ENCODE measurements at regions not wholly inside any gene's neighbourhood (a gene's known extent, or its start where the extent isn't known, plus 50 kb on each side); places are given as distances from the start of the nearest gene placed in this dataset.
"Not testable (repeated sequence)": the region's sequence is repeated elsewhere in the genome, so short reads cannot be mapped to it uniquely, and the experiment has no call there.

GRCh38 chr3:3303636-3304035 is 124.1 kb upstream of the CRBN start:
- no peak for DNase-seq
- intact Hi-C loops (cut with DNase I): no loop called here
- ATAC-seq: no peak

DNA sequence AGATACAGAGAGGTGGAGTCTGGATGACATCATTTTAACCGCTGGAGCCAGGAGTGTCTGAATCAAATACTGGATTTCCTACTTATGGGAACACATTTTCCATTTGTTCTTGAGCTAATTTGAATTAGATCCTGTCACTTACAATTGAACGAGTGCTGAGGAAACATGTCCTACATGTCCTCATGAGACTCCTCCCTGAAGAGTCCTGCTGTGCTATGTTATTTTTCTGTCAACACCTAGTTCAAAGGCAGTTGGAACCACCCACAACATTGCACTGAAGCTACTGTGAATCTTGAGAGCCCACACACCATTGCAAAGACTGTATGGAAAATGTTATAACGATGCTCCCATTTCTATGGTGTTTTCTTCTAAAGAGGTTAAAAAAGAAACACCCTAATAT is 123.5 kb upstream of the CRBN start:
- intact Hi-C loops (cut with DNase I): no loop called here
- DNase-seq (no peak), ATAC-seq (no peak)

DNA sequence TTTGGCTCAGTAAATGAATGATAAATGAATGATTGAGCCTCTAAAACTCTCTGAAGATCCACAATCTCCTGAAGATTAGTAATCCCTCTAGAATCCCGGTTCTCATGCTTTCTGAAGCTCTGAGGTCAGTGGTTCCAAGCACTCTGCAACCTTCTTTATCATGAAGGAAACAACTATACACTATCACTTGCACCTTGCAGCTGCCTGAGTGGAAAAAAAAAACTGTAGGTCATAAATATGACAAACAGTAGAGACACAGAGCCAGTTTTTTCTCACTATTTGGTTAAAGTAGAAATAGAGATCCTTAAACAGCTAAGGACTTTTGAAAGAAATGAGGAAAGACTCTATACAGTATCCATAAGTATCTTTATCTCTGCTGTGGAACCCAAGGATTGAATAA is 122.0 kb upstream of the CRBN start:
- ATAC-seq (no peak), DNase-seq (no peak)
- intact Hi-C loops (cut with DNase I): no loop called here

- DNase-seq (no peak), ATAC-seq (no peak)
- intact Hi-C loops (cut with DNase I): no loop called here
Measured at GRCh38 chr3:3296979-3297381, 117.5 kb upstream of the CRBN start.

DNA sequence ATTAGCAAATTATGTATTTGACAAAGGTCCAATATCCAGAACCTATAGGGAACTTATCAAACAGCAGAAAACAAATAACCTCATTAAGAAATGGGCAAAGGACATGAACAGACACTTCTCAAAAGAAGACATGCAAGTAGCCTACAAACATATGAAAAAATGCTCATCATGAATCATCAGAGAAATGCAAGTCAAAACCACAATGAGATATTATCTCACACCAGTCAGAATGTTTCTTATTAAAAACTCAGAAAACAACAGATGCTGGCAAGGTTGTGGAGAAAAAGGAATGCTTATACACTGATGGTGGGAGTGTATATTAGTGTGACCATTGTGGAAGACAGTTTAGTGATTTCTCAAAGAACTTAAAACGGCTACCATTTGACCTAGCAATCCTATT is 116.1 kb upstream of the CRBN start:
- intact Hi-C loops (cut with DNase I): no loop called here
- DNase-seq (no peak), ATAC-seq (no peak)

DNA sequence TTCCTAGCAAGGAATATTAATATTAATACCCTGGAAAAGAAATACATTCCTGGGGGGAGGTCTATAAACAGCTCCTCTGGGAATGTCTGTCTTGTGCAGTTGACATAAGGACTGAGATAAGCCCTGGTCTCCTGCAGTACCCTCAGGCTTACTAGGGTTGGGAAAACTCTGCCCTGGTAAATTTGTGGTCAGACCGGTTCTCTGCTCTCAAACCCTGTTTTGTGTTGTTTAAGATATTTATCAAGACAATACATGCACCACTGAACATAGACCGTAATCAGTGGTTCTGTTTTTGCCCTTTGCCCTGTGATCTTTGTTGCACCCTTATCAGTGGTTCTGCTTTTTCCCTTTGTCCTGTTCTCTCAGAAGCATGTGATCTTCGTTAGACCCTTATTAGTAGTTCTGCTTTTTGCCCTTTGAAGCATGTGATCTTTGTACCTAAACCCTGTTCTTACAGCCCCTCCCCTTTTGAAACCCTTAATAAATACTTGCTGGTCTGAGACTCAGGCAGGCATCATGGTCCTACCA is 112.3 kb upstream of the CRBN start:
- DNase-seq; intact Hi-C loops (cut with DNase I); ATAC-seq: not testable (repeated sequence)

- intact Hi-C loops (cut with DNase I): no loop called here
- ATAC-seq (no peak), DNase-seq (no peak)
Measured at GRCh38 chr3:3288255-3288654, 108.8 kb upstream of the CRBN start.

GRCh38 chr3:3286014-3286413 is 106.5 kb upstream of the CRBN start:
- no peak for ATAC-seq
- DNase-seq: no peak
- intact Hi-C loops (cut with DNase I): no loop called here

DNA sequence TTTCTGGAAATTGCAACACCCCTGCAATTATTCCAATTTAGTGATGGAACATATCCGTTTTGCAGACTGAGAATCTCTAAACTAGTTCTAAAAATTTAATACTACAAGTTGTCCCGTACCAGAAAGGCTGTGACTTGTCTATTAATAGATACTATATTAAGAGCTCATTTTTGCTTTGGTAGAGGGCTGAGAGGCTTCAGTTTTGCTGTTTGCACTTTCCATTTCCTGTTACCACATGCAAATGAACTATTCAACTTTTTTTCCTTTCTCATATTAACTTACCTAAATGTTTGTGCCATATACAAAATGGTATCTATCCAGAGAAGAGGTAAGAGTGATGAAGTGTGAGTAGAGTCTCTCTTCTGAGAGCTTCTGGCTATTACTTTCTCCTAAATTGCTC is 101.5 kb upstream of the CRBN start:
- intact Hi-C loops (cut with DNase I): no loop called here
- no peak for ATAC-seq
- DNase-seq: no peak

DNA sequence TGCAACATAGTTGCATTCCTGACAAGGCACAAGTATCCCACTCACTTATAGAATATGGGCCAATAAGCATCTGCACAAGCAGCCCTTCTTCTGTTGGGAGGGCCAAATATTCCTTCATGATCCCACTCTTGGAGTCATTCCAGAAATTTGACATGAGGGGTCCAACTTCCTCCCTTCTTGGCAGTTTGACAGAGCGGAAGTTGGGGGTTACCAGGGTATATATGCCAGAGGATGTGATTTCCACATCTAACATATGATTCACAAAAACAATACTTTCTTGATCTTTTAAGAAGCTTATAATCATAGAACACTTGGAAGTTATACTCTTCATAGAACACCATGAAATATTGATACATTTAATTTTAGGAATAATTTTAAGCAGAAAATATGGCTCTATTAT is 100.9 kb upstream of the CRBN start:
- intact Hi-C loops (cut with DNase I): no loop called here
- DNase-seq (no peak), ATAC-seq (no peak)

GRCh38 chr3:3278073-3278472 is 98.6 kb upstream of the CRBN start:
- intact Hi-C loops (cut with DNase I): no loop called here

DNA sequence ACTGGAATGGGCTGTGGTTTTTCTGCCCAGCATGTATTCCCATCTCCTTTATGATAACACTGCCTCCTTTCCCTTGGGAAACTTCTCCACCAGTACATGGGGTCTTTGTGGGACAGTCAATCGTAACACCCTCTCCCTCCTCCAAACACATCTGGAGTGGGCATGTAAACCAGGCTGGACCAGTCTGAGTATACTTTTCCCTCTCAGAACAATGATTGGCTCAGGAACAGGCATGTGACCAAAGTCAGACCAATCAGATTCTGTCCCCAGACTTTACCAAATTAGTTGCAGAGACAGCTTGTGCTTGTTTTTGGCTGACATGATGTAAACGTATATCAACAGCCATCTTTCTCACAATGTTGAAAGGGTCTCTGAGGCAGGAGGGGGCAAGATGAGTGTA is 97.1 kb upstream of the CRBN start:
- intact Hi-C loops (cut with DNase I): no loop called here
- ATAC-seq (no peak), DNase-seq (no peak)

More at GRCh38 chr3:3278073-3278472, 98.6 kb upstream of the CRBN start:
- ATAC-seq (no peak), DNase-seq (no peak)

DNA sequence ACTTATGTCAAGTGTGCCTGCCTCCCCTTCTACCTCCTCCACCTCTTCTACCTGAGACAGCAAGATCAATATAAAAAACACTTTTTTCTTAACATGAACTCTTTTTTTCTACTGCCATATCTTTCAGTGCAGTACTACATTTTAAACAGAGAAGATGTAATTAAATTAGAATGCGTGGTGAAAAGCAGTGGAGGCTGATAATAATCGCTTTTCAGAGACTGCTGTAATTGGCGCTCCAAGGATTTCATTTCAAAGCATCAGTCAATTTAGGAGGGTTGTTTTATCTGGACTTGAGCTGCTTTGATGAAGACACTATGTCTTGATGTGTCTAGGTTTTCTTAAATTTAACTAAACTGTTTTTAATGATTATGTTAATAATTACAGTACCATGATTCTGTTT is 85.3 kb upstream of the CRBN start:
- no peak for ATAC-seq
- intact Hi-C loops (cut with DNase I): no loop called here
- no peak for DNase-seq

DNA sequence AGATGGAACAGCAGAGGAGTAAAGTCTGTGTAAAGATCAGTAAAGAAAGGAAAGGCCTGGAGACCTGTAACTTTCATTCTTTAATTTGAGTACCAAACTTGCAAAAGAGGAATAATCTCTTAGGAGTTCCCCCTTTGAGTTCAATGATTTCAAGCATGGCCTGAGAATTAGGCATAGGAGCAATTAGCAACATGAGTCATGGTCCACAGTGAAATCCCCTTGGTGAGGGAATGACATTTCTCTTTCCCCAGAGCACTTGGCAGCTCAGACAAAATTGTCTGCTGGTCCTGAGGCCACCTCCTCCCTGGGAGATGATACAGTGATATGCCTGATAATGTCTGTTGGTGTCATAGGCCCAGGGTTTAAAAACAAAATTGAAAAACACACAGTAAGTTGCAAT is 81.4 kb upstream of the CRBN start:
- intact Hi-C loops (cut with DNase I): no loop called here
- ATAC-seq: no peak
- no peak for DNase-seq

- DNase-seq (no peak), ATAC-seq (no peak)
- intact Hi-C loops (cut with DNase I): no loop called here
Measured at GRCh38 chr3:3259181-3259580, 79.7 kb upstream of the CRBN start.

DNA sequence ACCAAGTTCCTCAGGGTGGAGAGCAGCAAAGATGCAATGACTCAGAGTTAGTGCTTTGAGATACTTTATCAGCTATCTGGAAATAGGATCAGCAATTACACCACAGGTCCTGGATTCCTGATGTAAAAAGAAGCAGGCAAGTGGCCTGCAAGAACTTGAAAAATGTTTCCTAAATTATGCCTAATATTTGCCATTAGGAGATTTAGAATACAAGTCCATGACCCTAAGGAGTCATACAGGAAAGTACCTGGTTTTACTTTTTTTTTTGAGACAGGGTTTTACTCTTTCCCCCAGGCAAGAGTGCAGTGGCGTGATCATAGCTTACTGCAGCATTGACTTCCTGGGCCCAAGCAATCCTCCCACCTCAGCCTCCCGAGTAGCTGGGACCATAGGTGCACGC is 78.8 kb upstream of the CRBN start:
- intact Hi-C loops (cut with DNase I): no loop called here
- no peak for ATAC-seq
- no peak for DNase-seq

DNA sequence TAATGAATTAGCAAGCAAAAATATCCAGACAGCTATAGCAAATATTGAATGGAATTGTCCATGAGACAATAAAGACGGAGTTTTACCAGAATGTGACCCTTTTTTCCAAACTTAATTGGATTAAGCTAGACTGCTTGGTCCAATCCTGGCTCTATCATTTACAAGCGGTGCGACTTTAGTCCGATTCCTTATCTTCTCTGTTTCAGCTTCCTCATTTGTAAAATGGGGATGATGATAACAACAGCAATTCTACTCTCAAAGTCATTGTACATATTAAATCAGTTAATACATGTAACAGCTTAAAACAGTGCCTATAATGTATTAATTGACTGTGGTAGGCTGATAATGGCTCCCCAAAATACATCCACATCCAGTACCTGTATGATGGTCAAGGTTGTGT is 62.1 kb upstream of the CRBN start:
- intact Hi-C loops (cut with DNase I): no loop called here
- ATAC-seq (no peak), DNase-seq (no peak)

GRCh38 chr3:3240986-3241385 is 61.5 kb upstream of the CRBN start:
- ATAC-seq (no peak), DNase-seq (no peak)
- intact Hi-C loops (cut with DNase I): no loop called here

- intact Hi-C loops (cut with DNase I): no loop called here
- DNase-seq (no peak), ATAC-seq (no peak)
Measured at GRCh38 chr3:3237979-3238378, 58.5 kb upstream of the CRBN start.

DNA sequence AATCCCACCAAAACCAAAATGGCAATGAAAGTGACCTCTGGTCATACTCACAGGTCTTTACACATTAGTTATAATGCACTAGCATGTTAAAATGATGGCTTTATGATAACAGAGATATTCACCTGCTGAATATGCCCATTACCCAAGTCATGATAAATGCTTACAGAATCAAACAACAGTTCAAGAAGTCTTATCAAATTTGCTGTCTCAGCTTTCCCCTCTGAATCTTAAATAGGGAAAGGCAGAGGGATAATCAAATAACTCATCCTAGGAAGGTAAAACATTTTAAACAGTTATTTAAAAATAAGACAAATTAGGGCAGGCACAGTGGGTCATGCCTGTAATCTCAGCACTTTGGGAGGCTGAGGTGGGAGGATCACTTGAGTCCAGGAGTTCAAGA is 52.8 kb upstream of the CRBN start:
- DNase-seq: no peak
- ATAC-seq: no peak
- intact Hi-C loops (cut with DNase I): no loop called here

Measured in left cardiac atrium (tissue), 4 donors.